ENCODE measurements at regions not wholly inside any gene's neighbourhood (a gene's known extent, or its start where the extent isn't known, plus 50 kb on each side); places are given as distances from the start of the nearest gene placed in this dataset.
A peak's percentile ranks its signal among the peaks of the same experiment; 100 is the strongest.

- no peak for ATAC-seq
These were observed 242.7 kb downstream of the CETN3 start for GRCh38 chr5:90166816-90167215.

GRCh38 chr5:90162324-90162723, 247.2 kb downstream of the CETN3 start:
- TF ChIP-seq CSRNP3 (CRISPR knock-in tag; IDR thresholded peaks at IDR 0.05) (no peak), OSR1 (CRISPR knock-in tag; IDR thresholded peaks at IDR 0.05) (no peak), ZC3H10 (CRISPR knock-in tag; IDR thresholded peaks at IDR 0.05) (no peak), ZNF8 (CRISPR knock-in tag; IDR thresholded peaks at IDR 0.05) (no peak), ZNF565 (CRISPR knock-in tag; conservative IDR thresholded peaks at IDR 0.05; ENCODE audit: low read depth) (no peak), ARNTL (CRISPR knock-in tag; IDR thresholded peaks at IDR 0.05; ENCODE audit: borderline replicate concordance, low read depth) (no peak), ZFP3 (CRISPR knock-in tag; IDR thresholded peaks at IDR 0.05) (no peak), CREB5 (CRISPR knock-in tag; IDR thresholded peaks at IDR 0.05; ENCODE audit: low read depth) (no peak), TSHZ2 (CRISPR knock-in tag; IDR thresholded peaks at IDR 0.05) (no peak), CSDC2 (CRISPR knock-in tag; IDR thresholded peaks at IDR 0.05) (no peak), ESRRG (CRISPR knock-in tag; IDR thresholded peaks at IDR 0.05) (no peak), RARB (CRISPR knock-in tag; IDR thresholded peaks at IDR 0.05) (no peak), TCF4 (CRISPR knock-in tag; IDR thresholded peaks at IDR 0.05; ENCODE audit: borderline replicate concordance) (no peak), ZNF70 (CRISPR knock-in tag; IDR thresholded peaks at IDR 0.05) (no peak)
- ATAC-seq = no peak

More at GRCh38 chr5:90166816-90167215, 242.7 kb downstream of the CETN3 start:
- TF ChIP-seq TOX (CRISPR knock-in tag; IDR thresholded peaks at IDR 0.05; ENCODE audit: borderline replicate concordance) = no peak
- no peak for TF ChIP-seq SNAI2 (CRISPR knock-in tag; IDR thresholded peaks at IDR 0.05)
- no peak for TF ChIP-seq OSR1 (CRISPR knock-in tag; IDR thresholded peaks at IDR 0.05)
- TF ChIP-seq CSRNP3 (CRISPR knock-in tag; IDR thresholded peaks at IDR 0.05) = no peak
- TF ChIP-seq CREB5 (CRISPR knock-in tag; IDR thresholded peaks at IDR 0.05; ENCODE audit: low read depth) = no peak
- TF ChIP-seq ZFP30 (CRISPR knock-in tag; IDR thresholded peaks at IDR 0.05) = no peak
- TF ChIP-seq PPARA (CRISPR knock-in tag; IDR thresholded peaks at IDR 0.05; ENCODE audit: borderline replicate concordance) = no peak
- TF ChIP-seq GLIS3 (CRISPR knock-in tag; IDR thresholded peaks at IDR 0.05) = no peak
- TF ChIP-seq TCF4 (CRISPR knock-in tag; IDR thresholded peaks at IDR 0.05; ENCODE audit: borderline replicate concordance) = no peak
- TF ChIP-seq ESRRG (CRISPR knock-in tag; IDR thresholded peaks at IDR 0.05) = no peak
- no peak for TF ChIP-seq RARB (CRISPR knock-in tag; IDR thresholded peaks at IDR 0.05)
- TF ChIP-seq ZFP3 (CRISPR knock-in tag; IDR thresholded peaks at IDR 0.05) = no peak
- no peak for TF ChIP-seq ZNF8 (CRISPR knock-in tag; IDR thresholded peaks at IDR 0.05)
- no peak for TF ChIP-seq POU6F1 (CRISPR knock-in tag; IDR thresholded peaks at IDR 0.05; ENCODE audit: borderline replicate concordance, low read depth)
- TF ChIP-seq ZC3H10 (CRISPR knock-in tag; IDR thresholded peaks at IDR 0.05) = no peak

GRCh38 chr5:90161414-90161813, 248.1 kb downstream of the CETN3 start:
- no peak for TF ChIP-seq TOX (CRISPR knock-in tag; IDR thresholded peaks at IDR 0.05; ENCODE audit: borderline replicate concordance)
- ATAC-seq = peak; percentile 89
